GM18951 (cell line): ENCODE measurements at regions not wholly inside any gene's neighbourhood (a gene's known extent, or its start where the extent isn't known, plus 50 kb on each side); places are given as distances from the start of the nearest gene placed in this dataset.

Experiments
- POLR2A ChIP-seq: IDR thresholded peaks from 4 replicates; pipeline ENCODE4 v1.6.1; 2011; ENCODE audit warnings: mild to moderate bottlenecking; ENCODE audit not compliant: insufficient read length, insufficient read depth; ENCODE audit errors: extremely low read depth
- in situ Hi-C: fragments of 300-500 bp; cut with MboI; formaldehyde crosslinking; loops from one replicate; pipeline ENCODE4 v1.12.0; 2022; ENCODE audit warnings: low sequenced_read_pairs, mixed read lengths, inconsistent platforms; ENCODE audit not compliant: unreplicated experiment

- in situ Hi-C loops, result no loop called here
Observed at GRCh38 chr2:128799284-128799552, 480.6 kb upstream of the HS6ST1 start.

DNA sequence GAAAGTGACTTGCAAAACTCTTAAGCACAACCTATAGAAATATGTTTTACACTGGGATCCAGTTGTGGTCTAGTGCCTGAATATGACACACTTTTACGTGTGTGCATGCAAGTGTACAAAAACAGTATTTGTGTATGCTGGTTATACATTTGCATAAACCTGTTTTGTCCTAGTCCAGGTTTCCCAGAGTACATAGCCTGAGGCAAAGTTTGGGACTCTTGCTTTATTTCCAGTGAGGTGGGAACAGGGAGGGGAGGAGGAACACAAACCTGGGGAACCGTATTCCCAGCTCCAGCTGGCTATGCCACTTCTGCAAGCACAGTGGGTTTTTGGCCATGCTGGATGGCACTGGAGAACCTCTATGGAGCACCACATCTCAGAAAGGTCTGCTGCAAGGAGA, 481.1 kb upstream of the HS6ST1 start:
- TF ChIP-seq POLR2A, result no peak
- in situ Hi-C loops, result no loop called here

More at GRCh38 chr2:128799284-128799552, 480.6 kb upstream of the HS6ST1 start:
- no peak for TF ChIP-seq POLR2A

DNA sequence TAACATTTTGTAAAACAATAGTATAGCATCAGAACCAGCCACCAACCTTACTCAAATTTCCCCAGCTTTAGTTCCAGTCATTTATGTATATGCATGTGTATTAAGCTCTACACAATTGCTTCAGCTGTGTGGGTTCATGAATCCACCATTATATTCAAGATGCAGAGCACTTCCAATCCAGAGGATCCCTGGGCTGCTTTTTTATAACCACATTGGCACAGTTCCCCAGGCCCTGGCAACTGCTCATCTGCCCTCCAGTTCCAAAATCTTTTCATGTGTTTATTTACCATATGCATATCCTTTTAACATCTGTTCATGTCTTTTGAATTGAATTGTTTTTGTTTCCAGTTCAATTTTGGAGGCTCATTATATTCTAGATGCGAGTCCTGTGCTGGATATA, 482.9 kb upstream of the HS6ST1 start:
- in situ Hi-C loops, result no loop called here
- no peak for TF ChIP-seq POLR2A

- in situ Hi-C loops, result no loop called here
- no peak for TF ChIP-seq POLR2A
Observed at GRCh38 chr2:128803222-128803621, 484.6 kb upstream of the HS6ST1 start.

DNA sequence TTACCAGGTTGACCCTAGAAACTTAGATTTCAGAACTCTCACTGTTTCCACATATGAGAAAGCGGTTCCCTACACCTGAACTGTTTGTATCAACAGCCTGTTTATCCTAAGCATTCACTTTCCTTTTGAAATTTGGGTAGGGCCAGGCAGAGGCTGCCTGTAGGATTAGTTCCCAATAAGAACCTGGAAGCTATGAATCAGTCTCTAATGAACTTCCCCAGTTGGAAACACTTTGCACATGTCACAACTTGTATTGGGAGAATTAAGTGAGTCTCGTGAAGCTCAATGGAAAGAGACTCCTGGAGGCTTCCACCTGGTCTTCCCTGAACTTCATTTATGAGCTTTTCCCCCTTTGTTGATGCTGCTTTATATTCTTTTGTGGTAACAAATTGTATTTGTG, 486.6 kb upstream of the HS6ST1 start:
- in situ Hi-C loops, result no loop called here

GRCh38 chr2:128805918-128806317, 487.2 kb upstream of the HS6ST1 start:
- TF ChIP-seq POLR2A, result no peak
- in situ Hi-C loops, result no loop called here

More for the DNA sequence above, 486.6 kb upstream of the HS6ST1 start:
- TF ChIP-seq POLR2A, result no peak

GRCh38 chr2:128807317-128807716, 488.6 kb upstream of the HS6ST1 start:
- in situ Hi-C loops, result no loop called here
- no peak for TF ChIP-seq POLR2A

DNA sequence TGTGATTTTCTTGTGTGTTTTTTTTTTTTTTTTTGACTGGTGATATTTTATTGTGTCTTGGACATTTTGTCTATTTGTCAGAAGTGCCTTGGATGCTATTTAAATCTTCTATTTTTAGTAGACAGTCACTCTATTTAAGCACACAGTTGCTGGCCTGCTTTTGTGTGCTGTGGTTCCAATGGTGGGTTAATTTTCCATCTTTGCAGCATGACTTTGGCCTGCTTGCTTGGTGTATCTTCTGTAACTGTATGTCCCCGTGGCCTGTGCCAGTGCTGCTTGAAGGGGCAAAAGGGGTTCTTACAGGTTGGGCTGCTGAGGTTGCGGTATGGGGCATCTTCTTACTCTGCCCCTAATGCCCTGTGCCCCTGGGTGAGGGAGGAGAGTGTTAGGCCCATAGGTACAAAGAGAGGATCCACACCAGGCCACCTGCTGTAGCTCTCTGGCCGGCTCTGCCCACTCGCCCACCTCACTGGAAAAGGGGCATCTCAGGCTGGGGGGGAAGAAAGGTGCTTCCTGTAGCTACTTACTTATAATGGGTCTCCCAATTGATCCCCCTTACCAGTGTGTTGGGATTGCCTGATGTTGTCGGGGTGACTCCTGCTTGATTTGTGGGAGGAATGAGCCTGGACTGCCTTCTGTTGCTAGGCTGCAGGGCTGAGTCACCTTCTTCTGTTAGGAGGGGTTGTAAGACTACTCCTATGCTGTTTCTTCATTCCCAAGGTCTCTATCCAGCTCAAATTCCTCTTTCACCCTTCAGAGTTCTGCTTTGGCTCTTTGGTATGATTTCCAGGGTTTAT, 490.0 kb upstream of the HS6ST1 start:
- in situ Hi-C loops, result no loop called here
- no peak for TF ChIP-seq POLR2A

DNA sequence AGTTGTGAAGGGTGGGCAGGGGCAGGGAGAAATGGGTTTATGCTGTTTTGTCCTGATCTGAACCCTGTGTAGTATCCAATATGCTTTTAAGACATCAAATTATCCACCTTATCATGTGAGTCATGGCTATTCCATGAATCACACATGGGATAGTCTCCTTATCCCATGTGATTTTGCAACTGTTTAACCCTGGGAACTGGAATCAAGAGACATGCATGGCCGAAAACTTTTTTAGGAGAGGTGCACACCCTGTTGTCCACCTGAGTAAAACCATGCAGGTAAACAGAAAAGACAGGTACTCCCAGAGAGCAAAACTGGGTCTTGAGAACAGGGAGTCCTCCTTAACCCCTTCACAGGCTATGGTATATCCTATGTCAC, 490.6 kb upstream of the HS6ST1 start:
- TF ChIP-seq POLR2A, result no peak
- in situ Hi-C loops, result no loop called here

DNA sequence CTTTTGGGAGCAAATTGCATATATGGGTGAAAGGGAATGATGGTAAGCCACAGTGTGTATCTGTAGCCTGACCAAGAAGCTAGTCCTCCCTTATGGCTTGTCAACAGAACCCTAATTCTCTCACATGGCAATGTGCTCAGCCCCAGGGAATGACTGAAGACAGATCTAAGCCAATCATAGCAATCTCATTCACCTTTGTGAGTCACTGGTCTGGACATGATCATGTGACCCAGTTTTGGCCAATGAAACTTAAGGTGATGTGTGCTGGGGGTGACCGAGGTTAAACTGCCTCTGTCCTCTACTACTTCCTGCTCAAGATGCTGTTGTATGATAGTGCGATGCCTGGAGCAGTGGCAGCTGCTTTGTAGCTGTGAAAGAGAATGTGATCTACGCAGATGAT, 491.2 kb upstream of the HS6ST1 start:
- TF ChIP-seq POLR2A, result no peak
- in situ Hi-C loops, result no loop called here

DNA sequence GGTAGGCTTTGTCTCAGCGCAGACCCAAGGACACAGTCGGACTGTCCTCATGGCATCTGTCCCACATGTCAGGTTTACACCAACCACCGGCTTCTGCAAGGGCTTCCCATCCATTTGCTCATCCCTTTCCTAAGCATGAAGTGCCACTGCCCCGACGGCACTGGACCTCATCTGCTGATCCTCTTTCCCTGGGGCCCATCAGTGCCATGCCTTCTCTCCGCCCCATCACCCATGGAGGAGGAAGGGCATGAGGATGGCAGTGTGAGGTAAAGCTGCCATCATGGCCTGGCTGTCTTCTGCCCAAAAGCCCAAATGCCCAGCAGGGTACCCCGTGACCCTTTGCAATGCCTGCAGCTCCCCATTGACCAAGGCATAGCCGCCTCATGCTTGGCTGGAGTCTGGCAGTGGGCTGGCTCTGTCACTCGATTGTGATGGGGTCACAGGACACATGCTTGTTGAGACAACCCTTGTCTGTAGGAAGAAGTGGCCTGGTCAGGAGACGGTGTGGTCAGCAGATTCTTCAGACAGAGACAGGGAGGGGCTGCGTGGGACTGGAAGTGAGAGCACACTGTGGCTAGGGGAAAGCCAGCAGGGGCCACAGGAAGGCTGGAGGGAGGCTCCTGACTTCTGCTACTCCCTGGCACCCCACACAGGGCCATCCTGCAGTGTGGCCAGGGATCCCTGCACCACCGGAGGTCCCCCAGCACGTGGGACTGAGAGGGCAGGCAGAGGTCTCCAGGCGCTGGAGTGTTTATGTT, 493.7 kb upstream of the HS6ST1 start:
- in situ Hi-C loops, result no loop called here
- no peak for TF ChIP-seq POLR2A

GRCh38 chr2:128813352-128814034, 494.8 kb upstream of the HS6ST1 start:
- in situ Hi-C loops, result no loop called here
- no peak for TF ChIP-seq POLR2A

DNA sequence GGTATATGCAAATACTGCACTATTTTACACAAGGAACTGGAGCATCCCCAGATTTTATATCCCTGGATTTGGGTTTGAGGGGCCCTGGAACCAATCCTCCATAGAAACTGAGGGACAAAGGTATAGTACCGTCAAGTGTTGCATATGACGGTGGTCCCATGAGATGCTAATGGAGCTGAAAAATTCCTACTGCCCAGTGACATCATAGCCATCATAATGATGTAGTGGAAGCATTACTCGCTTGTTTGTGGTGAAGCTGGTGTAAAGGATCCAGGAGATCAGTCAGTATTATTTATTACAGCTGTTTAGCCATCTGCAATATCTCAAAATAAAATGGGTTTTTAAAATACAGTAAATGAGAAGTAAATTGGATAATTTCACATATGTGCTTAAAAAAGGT, 496.6 kb upstream of the HS6ST1 start:
- in situ Hi-C loops, result no loop called here
- no peak for TF ChIP-seq POLR2A

GRCh38 chr2:128817171-128817570, 498.5 kb upstream of the HS6ST1 start:
- in situ Hi-C loops, result no loop called here
- no peak for TF ChIP-seq POLR2A
